HepG2 (cell line): ENCODE measurements at regions not wholly inside any gene's neighbourhood (a gene's known extent, or its start where the extent isn't known, plus 50 kb on each side); places are given as distances from the start of the nearest gene placed in this dataset.

Experiments used
- CBX2 ChIP-seq, 2 experiments: fragments of 200-600 bp in 1 of 2; sonication (generic); formaldehyde crosslinking in 1 of 2; IDR thresholded peaks; 2 replicates each; pipeline versions ENCODE4 v1.7.0 to v1.8.1; 2018 to 2022; ENCODE audit warnings: low read depth in 2 of 2, low read length in 1 of 2, mild to moderate bottlenecking in 1 of 2, missing genetic modification reagents in 1 of 2
- CHD4 ChIP-seq: fragments of 200-600 bp; sonication (generic); IDR thresholded peaks from 2 replicates; pipeline ENCODE4 v1.7.0; 2017; ENCODE audit warnings: mild to moderate bottlenecking, low read length, borderline replicate concordance
- ESRRA ChIP-seq: sonication (generic); formaldehyde crosslinking; IDR thresholded peaks from 2 replicates; pipeline ENCODE4 v1.5.1; 2020; ENCODE audit warnings: mild to moderate bottlenecking, low read depth, missing genetic modification reagents
- FOXM1 ChIP-seq: sonication (generic); formaldehyde crosslinking; IDR thresholded peaks from 2 replicates; pipeline ENCODE4 v1.5.0; 2020; ENCODE audit warnings: missing genetic modification reagents
- FOXP1 ChIP-seq, 2 experiments: fragments of 450-650 bp in 1 of 2; IDR thresholded peaks; 2 replicates each; pipeline ENCODE4 v1.6.1; 2017 to 2018; ENCODE audit warnings: antibody characterized with exemption in 1 of 2
- GABPA ChIP-seq, 2 experiments: IDR thresholded peaks; 2 replicates each; pipeline ENCODE4 v1.6.1; 2011 to 2016; ENCODE audit warnings: low read depth in 2 of 2, low read length in 1 of 2, missing biosample characterization in 1 of 2, missing genetic modification characterization in 1 of 2
- HES4 ChIP-seq: sonication (generic); formaldehyde crosslinking; IDR thresholded peaks from 2 replicates; pipeline ENCODE4 v1.9.0; 2021; ENCODE audit warnings: mild to moderate bottlenecking, missing genetic modification reagents, borderline replicate concordance
- HNF1B ChIP-seq: sonication (generic); formaldehyde crosslinking; IDR thresholded peaks from 2 replicates; pipeline ENCODE4 v1.5.1; 2020; ENCODE audit warnings: mild to moderate bottlenecking, moderate library complexity, missing genetic modification reagents
- HNRNPL ChIP-seq: fragments of 200-400 bp; formaldehyde crosslinking; IDR thresholded peaks from 2 replicates; pipeline ENCODE4 v1.6.1; 2017; ENCODE audit warnings: mild to moderate bottlenecking, low read depth, low read length
- MED1 ChIP-seq: sonication (generic); formaldehyde crosslinking; IDR thresholded peaks from 2 replicates; pipeline ENCODE4 v1.4.0; 2020; ENCODE audit warnings: missing genetic modification reagents
- NAIF1 ChIP-seq: sonication (generic); formaldehyde crosslinking; IDR thresholded peaks from 2 replicates; pipeline ENCODE4 v1.5.0; 2020; ENCODE audit warnings: mild to moderate bottlenecking, missing genetic modification reagents, borderline replicate concordance
- NR2F1 ChIP-seq, 2 experiments: fragments of 450-650 bp in 1 of 2; formaldehyde crosslinking in 1 of 2; IDR thresholded peaks; 2 replicates each; pipeline versions ENCODE4 v1.5.0 to v1.6.1; 2016 to 2020; ENCODE audit warnings: mild to moderate bottlenecking in 1 of 2, missing compliant biosample characterization in 1 of 2, missing genetic modification reagents in 1 of 2, moderate library complexity in 1 of 2
- PAXIP1 ChIP-seq: sonication (generic); formaldehyde crosslinking; conservative IDR thresholded peaks from 2 replicates; pipeline ENCODE4 v1.4.0; 2020; ENCODE audit warnings: mild to moderate bottlenecking, missing genetic modification reagents, moderate library complexity
- PCBP2 ChIP-seq: fragments of 200-400 bp; formaldehyde crosslinking; optimal IDR thresholded peaks from 2 replicates; pipeline ENCODE3; 2018; ENCODE audit warnings: low read length, low read depth; ENCODE audit not compliant: poor library complexity, severe bottlenecking
- SOX13 ChIP-seq, 3 experiments: fragments of 450-650 bp in 1 of 3; sonication (generic) in 1 of 3; formaldehyde crosslinking in 1 of 3; IDR thresholded peaks in 2 of 3; conservative IDR thresholded peaks in 1 of 3; 2 replicates each; pipeline versions ENCODE4 v1.5.0 to v1.6.1; 2016 to 2020; ENCODE audit warnings: antibody characterized with exemption in 1 of 3, mild to moderate bottlenecking in 1 of 3, missing compliant biosample characterization in 1 of 3, missing genetic modification reagents in 1 of 3, moderate library complexity in 1 of 3
- TCF12 ChIP-seq, 2 experiments: fragments of 450-650 bp in 1 of 2; sonication (generic) in 1 of 2; formaldehyde crosslinking in 1 of 2; IDR thresholded peaks; 2 replicates each; pipeline versions ENCODE4 v1.6.1 to v1.8.0; 2017 to 2022; ENCODE audit warnings: antibody characterized with exemption in 1 of 2, mild to moderate bottlenecking in 1 of 2, missing genetic modification reagents in 1 of 2, moderate library complexity in 1 of 2
- TFAP4 ChIP-seq: sonication (generic); IDR thresholded peaks from 2 replicates; pipeline ENCODE4 v1.6.1; 2016; ENCODE audit warnings: low read depth, borderline replicate concordance
- TIGD3 ChIP-seq: sonication (generic); formaldehyde crosslinking; IDR thresholded peaks from 2 replicates; pipeline ENCODE4 v1.5.1; 2020; ENCODE audit warnings: mild to moderate bottlenecking, missing genetic modification reagents, borderline replicate concordance
- TMF1 ChIP-seq: sonication (generic); formaldehyde crosslinking; IDR thresholded peaks from 2 replicates; pipeline ENCODE4 v1.8.1; 2022; ENCODE audit warnings: low read depth, missing genetic modification reagents
- ZFP36 ChIP-seq: fragments of 150-350 bp; IDR thresholded peaks from 2 replicates; pipeline ENCODE4 v1.6.1; 2018; ENCODE audit warnings: borderline replicate concordance, low read length, low read depth; ENCODE audit not compliant: partially characterized antibody
- ZNF563 ChIP-seq: sonication (generic); formaldehyde crosslinking; IDR thresholded peaks from 2 replicates; pipeline ENCODE4 v1.8.0; 2022; ENCODE audit warnings: mild to moderate bottlenecking, moderate library complexity, missing genetic modification reagents
- ZNF879 ChIP-seq: sonication (generic); formaldehyde crosslinking; IDR thresholded peaks from 2 replicates; pipeline ENCODE4 v1.8.1; 2023; ENCODE audit warnings: missing genetic modification reagents

GRCh38 chr3:20772869-20773268, 586.9 kb upstream of the SGO1 start (continued):
- no peak for TF ChIP-seq ZNF563 (CRISPR knock-in tag)
- TF ChIP-seq ESRRA (CRISPR knock-in tag): no peak
- TF ChIP-seq TFAP4: no peak
- no peak for TF ChIP-seq ZFP36
- no peak for TF ChIP-seq TCF12 (IDR thresholded peaks at IDR 0.05)
- TF ChIP-seq TCF12 (CRISPR knock-in tag; IDR thresholded peaks at IDR 0.05): no peak
- TF ChIP-seq TMF1: no peak
- no peak for TF ChIP-seq NR2F1 (CRISPR knock-in tag; IDR thresholded peaks at IDR 0.05)
- TF ChIP-seq GABPA (IDR thresholded peaks at IDR 0.05; ENCODE audit: low read depth, low read length): no peak
- no peak for TF ChIP-seq GABPA (CRISPR knock-in tag; IDR thresholded peaks at IDR 0.05; ENCODE audit: low read depth)
- no peak for TF ChIP-seq TIGD3 (CRISPR knock-in tag)
- TF ChIP-seq CHD4: no peak
- TF ChIP-seq HNF1B (CRISPR knock-in tag): no peak
- no peak for TF ChIP-seq MED1 (CRISPR knock-in tag)
- TF ChIP-seq PCBP2: no peak
- TF ChIP-seq CBX2 (IDR thresholded peaks at IDR 0.05; ENCODE audit: low read depth, low read length): no peak
- TF ChIP-seq CBX2 (CRISPR knock-in tag; IDR thresholded peaks at IDR 0.05; ENCODE audit: low read depth): no peak
- no peak for TF ChIP-seq ZNF879 (CRISPR knock-in tag)
- no peak for TF ChIP-seq HNRNPL
- TF ChIP-seq SOX13 (IDR thresholded peaks at IDR 0.05): no peak
- peak in 1 of 2 experiments; percentile 55; a peak in 1 of 4 replicates for TF ChIP-seq SOX13 (CRISPR knock-in tag; conservative IDR thresholded peaks at IDR 0.05 in 1 of 2, IDR thresholded peaks at IDR 0.05 in 1 of 2)
- TF ChIP-seq NAIF1 (CRISPR knock-in tag): no peak
- no peak for TF ChIP-seq HES4 (CRISPR knock-in tag)
- no peak for TF ChIP-seq FOXP1 (IDR thresholded peaks at IDR 0.05)
- TF ChIP-seq FOXP1 (CRISPR knock-in tag; IDR thresholded peaks at IDR 0.05): 0 out of 2 replicates have a peak, but pooled peaks have one; percentile 25
- TF ChIP-seq FOXM1 (CRISPR knock-in tag): no peak
- peak; percentile 40; the same call in 1 of the 2 replicates for TF ChIP-seq PAXIP1
